MM.1S (cell line): ENCODE measurements at regions not wholly inside any gene's neighbourhood (a gene's known extent, or its start where the extent isn't known, plus 50 kb on each side); places are given as distances from the start of the nearest gene placed in this dataset.

Experiments used
- EZH2 ChIP-seq: fragments of 300-600 bp; sonication (generic); optimal IDR thresholded peaks from 2 replicates; pipeline ENCODE3; 2017; ENCODE audit warnings: low read depth, mild to moderate bottlenecking, antibody characterized with exemption, low read length, mixed read lengths
- EZH2phosphoT487 ChIP-seq: fragments of 300-600 bp; sonication (generic); IDR thresholded peaks from 2 replicates; pipeline ENCODE4 v1.6.1; 2018; ENCODE audit warnings: antibody characterized with exemption, low read length
- TF ChIP-seq, protein P1 (sequence below): fragments of 300-600 bp; sonication (generic); IDR thresholded peaks from 2 replicates; pipeline ENCODE4 v1.5.1; 2016; ENCODE audit warnings: antibody characterized with exemption, low read length, mixed read lengths

DNA sequence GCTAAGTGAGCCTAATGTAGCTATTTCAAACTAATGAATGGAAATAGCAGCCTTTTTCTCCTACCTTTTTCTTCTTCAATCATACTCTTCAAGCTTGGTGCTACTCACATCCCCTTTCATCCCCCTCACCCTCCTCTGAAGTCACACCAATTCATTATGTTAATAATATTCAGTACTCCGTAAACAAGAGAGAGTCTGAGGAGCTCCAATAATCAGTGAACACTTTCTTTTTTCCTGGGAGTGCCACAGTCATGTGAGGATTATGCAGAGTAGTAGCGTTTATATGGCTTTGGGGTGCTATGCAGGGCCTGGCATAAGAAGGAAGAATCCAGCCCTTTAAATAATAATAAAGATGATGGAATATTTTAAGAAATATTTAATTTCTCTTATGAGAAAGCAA lies 354.3 kb upstream of the CTNND2 start:
- TF ChIP-seq, protein P1, sequence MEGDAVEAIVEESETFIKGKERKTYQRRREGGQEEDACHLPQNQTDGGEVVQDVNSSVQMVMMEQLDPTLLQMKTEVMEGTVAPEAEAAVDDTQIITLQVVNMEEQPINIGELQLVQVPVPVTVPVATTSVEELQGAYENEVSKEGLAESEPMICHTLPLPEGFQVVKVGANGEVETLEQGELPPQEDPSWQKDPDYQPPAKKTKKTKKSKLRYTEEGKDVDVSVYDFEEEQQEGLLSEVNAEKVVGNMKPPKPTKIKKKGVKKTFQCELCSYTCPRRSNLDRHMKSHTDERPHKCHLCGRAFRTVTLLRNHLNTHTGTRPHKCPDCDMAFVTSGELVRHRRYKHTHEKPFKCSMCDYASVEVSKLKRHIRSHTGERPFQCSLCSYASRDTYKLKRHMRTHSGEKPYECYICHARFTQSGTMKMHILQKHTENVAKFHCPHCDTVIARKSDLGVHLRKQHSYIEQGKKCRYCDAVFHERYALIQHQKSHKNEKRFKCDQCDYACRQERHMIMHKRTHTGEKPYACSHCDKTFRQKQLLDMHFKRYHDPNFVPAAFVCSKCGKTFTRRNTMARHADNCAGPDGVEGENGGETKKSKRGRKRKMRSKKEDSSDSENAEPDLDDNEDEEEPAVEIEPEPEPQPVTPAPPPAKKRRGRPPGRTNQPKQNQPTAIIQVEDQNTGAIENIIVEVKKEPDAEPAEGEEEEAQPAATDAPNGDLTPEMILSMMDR = no peak
- TF ChIP-seq EZH2 (no peak), EZH2phosphoT487 (no peak)
